GM23338 (cell line): ENCODE measurements at regions not wholly inside any gene's neighbourhood (a gene's known extent, or its start where the extent isn't known, plus 50 kb on each side); places are given as distances from the start of the nearest gene placed in this dataset.

Experiments
- ATAC-seq: fragments of 200-7000 bp; cut with Tn5 transposase; 3 replicates; pipeline ENCODE4 v1.9.1; 2020
- DNase-seq: peaks from one replicate; pipeline ENCODE4 v3.0.0-alpha.2; 2015; ENCODE audit warnings: low spot score
- H2AFZ ChIP-seq: fragments of 200-600 bp; sonication (generic); 2 replicates; pipeline ENCODE4 v1.8.0; 2016; ENCODE audit warnings: antibody characterized with exemption, mild to moderate bottlenecking, moderate library complexity
- H3F3A ChIP-seq: fragments of 200-600 bp; sonication (generic); replicated peaks from 2 replicates; pipeline ENCODE4 v1.8.0; 2017; ENCODE audit warnings: antibody characterized with exemption, mixed run types, low read depth
- H3K27ac ChIP-seq: fragments of 200-600 bp; sonication (generic); 2 replicates; pipeline ENCODE4 v1.6.1; 2016; ENCODE audit warnings: low read depth
- H3K27me3 ChIP-seq: fragments of 200-600 bp; sonication (generic); 2 replicates; pipeline ENCODE4 v1.8.0; 2016; ENCODE audit warnings: mild to moderate bottlenecking, mixed run types, moderate library complexity; ENCODE audit not compliant: insufficient read depth
- H3K36me3 ChIP-seq: fragments of 200-600 bp; sonication (generic); 2 replicates; pipeline ENCODE4 v1.8.0; 2016; ENCODE audit warnings: mild to moderate bottlenecking; ENCODE audit not compliant: insufficient read depth
- H3K4me1 ChIP-seq: fragments of 200-600 bp; sonication (generic); 2 replicates; pipeline ENCODE4 v1.8.0; 2016; ENCODE audit warnings: mild to moderate bottlenecking, moderate library complexity; ENCODE audit not compliant: insufficient read depth
- H3K4me2 ChIP-seq: fragments of 200-600 bp; sonication (generic); 2 replicates; pipeline ENCODE4 v1.7.1; 2017; ENCODE audit warnings: mixed run types
- H3K4me3 ChIP-seq: fragments of 200-600 bp; sonication (generic); 2 replicates; pipeline ENCODE4 v1.6.1; 2016; ENCODE audit warnings: mixed run types
- H3K79me2 ChIP-seq: fragments of 200-600 bp; sonication (generic); replicated peaks from 2 replicates; pipeline ENCODE4 v1.8.0; 2017; ENCODE audit warnings: mild to moderate bottlenecking; ENCODE audit not compliant: insufficient read depth
- H3K9me2 ChIP-seq: fragments of 200-600 bp; sonication (generic); 2 replicates; pipeline ENCODE4 v1.8.0; 2017; ENCODE audit not compliant: insufficient read depth
- H4K20me1 ChIP-seq: fragments of 200-600 bp; sonication (generic); replicated peaks from 2 replicates; pipeline ENCODE4 v1.8.0; 2017; ENCODE audit warnings: mild to moderate bottlenecking; ENCODE audit not compliant: insufficient read depth
- H3K27ac Mint-ChIP-seq: 2 replicates; pipeline ENCODE4 v1.8.0; 2020; ENCODE audit warnings: inconsistent platforms, mild to moderate bottlenecking, moderate library complexity, mixed read lengths
- H3K27me3 Mint-ChIP-seq: 3 replicates; pipeline ENCODE4 v1.8.0; 2022; ENCODE audit warnings: low read depth, mild to moderate bottlenecking, moderate library complexity, mixed read lengths, inconsistent platforms; ENCODE audit not compliant: insufficient read depth, poor library complexity
- H3K36me3 Mint-ChIP-seq: 3 replicates; pipeline ENCODE4 v1.8.0; 2021; ENCODE audit warnings: low read depth, mild to moderate bottlenecking, inconsistent platforms, moderate library complexity, mixed read lengths
- H3K4me1 Mint-ChIP-seq: 3 replicates; pipeline ENCODE4 v1.8.0; 2020; ENCODE audit warnings: mild to moderate bottlenecking, inconsistent platforms, mixed read lengths
- H3K4me3 Mint-ChIP-seq: 3 replicates; pipeline ENCODE4 v1.8.0; 2021; ENCODE audit warnings: moderate library complexity, mild to moderate bottlenecking, inconsistent platforms, mixed read lengths
- H3K9me3 Mint-ChIP-seq: 3 replicates; pipeline ENCODE4 v1.8.0; 2020; ENCODE audit warnings: moderate library complexity, mild to moderate bottlenecking, inconsistent platforms, mixed read lengths
- CREB1 ChIP-seq: fragments of 250-450 bp; sonication (Bioruptor Pico); IDR thresholded peaks from 2 replicates; pipeline ENCODE4 v1.5.0; 2020; ENCODE audit warnings: low read depth, mild to moderate bottlenecking, moderate library complexity
- CTCF ChIP-seq, 2 experiments: fragments of 200-600 bp in 1 of 2; sonication (generic) in 1 of 2; conservative IDR thresholded peaks; 2 replicates each; pipeline versions ENCODE4 v1.5.1 to v1.6.1; 2016 to 2017; ENCODE audit warnings: antibody characterized with exemption in 2 of 2, low read depth in 2 of 2, mild to moderate bottlenecking in 2 of 2, moderate library complexity in 1 of 2
- ETS1 ChIP-seq: IDR thresholded peaks from 2 replicates; pipeline ENCODE4 v1.6.1; 2016; ENCODE audit warnings: antibody characterized with exemption
- EZH2phosphoT487 ChIP-seq: fragments of 200-600 bp; sonication (generic); IDR thresholded peaks from one replicate; pipeline ENCODE4 v1.8.1; 2018; ENCODE audit warnings: antibody characterized with exemption; ENCODE audit not compliant: unreplicated experiment
- JUNB ChIP-seq: IDR thresholded peaks from one replicate; pipeline ENCODE4 v1.6.1; 2016; ENCODE audit warnings: antibody characterized with exemption; ENCODE audit not compliant: unreplicated experiment
- NANOG ChIP-seq: IDR thresholded peaks from 2 replicates; pipeline ENCODE4 v1.6.1; 2016; ENCODE audit warnings: antibody characterized with exemption, borderline replicate concordance
- POLR2AphosphoS5 ChIP-seq: IDR thresholded peaks from 2 replicates; pipeline ENCODE4 v1.6.1; 2016; ENCODE audit warnings: antibody characterized with exemption, low read depth
- REST ChIP-seq: IDR thresholded peaks from one replicate; pipeline ENCODE4 v1.6.1; 2018; ENCODE audit warnings: antibody characterized with exemption; ENCODE audit not compliant: unreplicated experiment
- STAT1 ChIP-seq: IDR thresholded peaks from one replicate; pipeline ENCODE4 v1.6.1; 2016; ENCODE audit warnings: antibody characterized with exemption; ENCODE audit not compliant: unreplicated experiment
- ZNF114 ChIP-seq: fragments of 250-450 bp; sonication (Bioruptor Pico); IDR thresholded peaks from 2 replicates; pipeline ENCODE4 v1.5.0; 2020; ENCODE audit warnings: mild to moderate bottlenecking, moderate library complexity
- ZNF331 ChIP-seq: fragments of 250-450 bp; sonication (Bioruptor Pico); IDR thresholded peaks from 2 replicates; pipeline ENCODE4 v1.5.0; 2020; ENCODE audit warnings: low read depth, mild to moderate bottlenecking, moderate library complexity
- ZNF462 ChIP-seq: fragments of 250-450 bp; sonication (Bioruptor Pico); IDR thresholded peaks from 2 replicates; pipeline ENCODE4 v1.5.0; 2020; ENCODE audit warnings: mild to moderate bottlenecking, moderate library complexity

GRCh38 chr9:135220601-135221575 lies 133.4 kb downstream of the OLFM1 start:
- Mint-ChIP-seq H3K27ac (no peak overlapping the region), H3K36me3 (no peaks in the 10 kb centered on the region), H3K9me3 (no peaks in the 10 kb centered on the region; the same call in 2 of the 3 replicates), H3K4me3 (no peak overlapping the region), H3K27me3 (peaks cover 22% of the 10 kb centered on the region), H3K4me1 (peaks cover 55% of the 10 kb centered on the region)
- no peaks in the 10 kb centered on the region for H3K27me3 ChIP-seq
- ATAC-seq: no peak
- no peak overlapping the region for H2AFZ ChIP-seq
- no peak overlapping the region for H3K27ac ChIP-seq
- H3K36me3 ChIP-seq: no peaks in the 10 kb centered on the region
- no peak for DNase-seq
- H3K79me2 ChIP-seq: no peaks in the 10 kb centered on the region
- no peak overlapping the region for H3K4me3 ChIP-seq
- H3K4me1 ChIP-seq: peaks cover 6% of the 10 kb centered on the region; the same call in 1 of the 2 replicates
- H4K20me1 ChIP-seq: no peaks in the 10 kb centered on the region
- TF ChIP-seq EZH2phosphoT487 (no peak), POLR2AphosphoS5 (no peak), ZNF331 (CRISPR knock-in tag) (no peak), CTCF (conservative IDR thresholded peaks at IDR 0.05; ENCODE audit: low read depth in 2 of 2) (no peak), STAT1 (no peak), ZNF462 (CRISPR knock-in tag) (no peak), JUNB (no peak), ETS1 (no peak), NANOG (no peak), REST (no peak), CREB1 (CRISPR knock-in tag) (no peak), ZNF114 (CRISPR knock-in tag) (no peak)
- H3K4me2 ChIP-seq: no peak overlapping the region
- peaks cover 4% of the 10 kb centered on the region for H3F3A ChIP-seq
- H3K9me2 ChIP-seq: no peaks in the 10 kb centered on the region
